ENCODE measurements at regions not wholly inside any gene's neighbourhood (a gene's known extent, or its start where the extent isn't known, plus 50 kb on each side); places are given as distances from the start of the nearest gene placed in this dataset.
A peak's percentile ranks its signal among the peaks of the same experiment; 100 is the strongest.

DNA sequence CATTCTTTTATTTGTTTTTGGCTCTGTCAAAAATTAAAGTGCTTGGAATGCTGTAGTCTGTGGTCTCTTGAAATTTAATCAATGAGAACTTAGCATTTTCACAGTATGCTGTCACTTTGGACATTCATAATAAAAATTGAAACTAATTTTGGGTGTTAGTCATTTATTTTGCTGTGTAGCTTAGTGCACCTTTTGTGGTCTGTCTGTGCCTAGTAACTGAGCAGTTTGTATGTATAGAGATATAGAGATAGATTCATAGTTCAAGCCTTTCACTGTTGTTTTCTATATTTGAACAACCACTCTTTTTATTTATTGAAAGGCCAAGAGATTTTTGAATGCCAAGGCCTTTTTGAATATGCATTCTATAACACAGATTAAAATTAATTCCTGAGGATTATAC lies 86.4 kb upstream of the TIAM2 start:
- no peaks in the 10 kb centered on the region for H3K9me3 ChIP-seq
- H3K4me1 ChIP-seq: no peaks in the 10 kb centered on the region
- H3K27me3 ChIP-seq: no peaks in the 10 kb centered on the region
- no peak overlapping the region for H3K4me3 ChIP-seq
- no peak for DNase-seq
- no peak overlapping the region for H3K27ac ChIP-seq
- no peak for TF ChIP-seq CTCF (IDR thresholded peaks at IDR 0.05)
- no peak for TF ChIP-seq POLR2AphosphoS5 (IDR thresholded peaks at IDR 0.05)
- TF ChIP-seq EP300 (IDR thresholded peaks at IDR 0.05): no peak
- TF ChIP-seq POLR2A (IDR thresholded peaks at IDR 0.05): no peak
- no peak for ATAC-seq (ENCODE audit: low FRiP score in 2 of 2)
- no peaks in the 10 kb centered on the region for H3K36me3 ChIP-seq

DNA sequence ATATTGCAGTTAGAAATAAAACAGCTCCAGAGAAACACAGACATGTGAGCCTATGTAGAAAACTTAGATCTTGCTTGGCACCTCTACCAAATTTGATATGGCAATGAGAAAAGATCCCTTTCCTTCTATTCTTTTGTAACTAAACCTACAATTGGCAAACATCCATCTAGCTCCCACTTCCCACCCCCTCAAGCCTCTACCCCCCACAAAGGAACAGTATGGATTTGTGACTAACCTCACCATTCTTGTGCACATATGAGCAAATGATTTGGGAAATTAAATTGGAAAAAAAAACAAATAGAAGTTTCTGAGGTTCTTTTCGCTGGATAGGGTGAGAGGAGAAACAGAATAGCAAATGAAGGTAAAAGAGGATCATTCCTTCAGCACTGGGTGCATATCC lies 85.8 kb upstream of the TIAM2 start:
- Histone ChIP-seq H3K27ac (no peak overlapping the region), H3K4me1 (no peaks in the 10 kb centered on the region), H3K36me3 (no peaks in the 10 kb centered on the region), H3K27me3 (no peaks in the 10 kb centered on the region), H3K4me3 (no peak overlapping the region), H3K9me3 (no peaks in the 10 kb centered on the region)
- no peak for DNase-seq
- ATAC-seq (ENCODE audit: low FRiP score in 2 of 2): no peak
- no peak for TF ChIP-seq CTCF (IDR thresholded peaks at IDR 0.05)
- TF ChIP-seq POLR2AphosphoS5 (IDR thresholded peaks at IDR 0.05): no peak
- no peak for TF ChIP-seq POLR2A (IDR thresholded peaks at IDR 0.05)
- 100% methylated on average over 1 of the region's 1 CpG for WGBS, 2 donors

GRCh38 chr6:154909821-154910220 lies 85.3 kb upstream of the TIAM2 start:
- peak in 1 of 2 donors; percentile 52 for ATAC-seq (ENCODE audit: low FRiP score in 2 of 2)
- Histone ChIP-seq H3K4me1 (no peaks in the 10 kb centered on the region), H3K36me3 (no peaks in the 10 kb centered on the region), H3K27ac (no peak overlapping the region), H3K9me3 (no peaks in the 10 kb centered on the region), H3K4me3 (no peak overlapping the region), H3K27me3 (no peaks in the 10 kb centered on the region)
- TF ChIP-seq POLR2AphosphoS5 (IDR thresholded peaks at IDR 0.05): no peak
- 73 to 79% methylated on average over 7 of the region's 7 CpGs for WGBS, 2 donors
- DNase-seq: no peak

GRCh38 chr6:154914288-154914687 lies 80.8 kb upstream of the TIAM2 start:
- no peaks in the 10 kb centered on the region for H3K4me1 ChIP-seq
- H3K4me3 ChIP-seq: no peak overlapping the region
- TF ChIP-seq EP300 (IDR thresholded peaks at IDR 0.05) (no peak), CTCF (IDR thresholded peaks at IDR 0.05) (no peak), POLR2A (IDR thresholded peaks at IDR 0.05) (no peak), POLR2AphosphoS5 (IDR thresholded peaks at IDR 0.05) (no peak)
- no peaks in the 10 kb centered on the region for H3K27me3 ChIP-seq
- WGBS, 2 donors: 72 to 82% methylated on average over 4 of the region's 4 CpGs
- no peak overlapping the region for H3K27ac ChIP-seq
- no peaks in the 10 kb centered on the region for H3K36me3 ChIP-seq
- DNase-seq (no peak), ATAC-seq (ENCODE audit: low FRiP score in 2 of 2) (peak in 1 of 2 donors; percentile 22)
- no peaks in the 10 kb centered on the region for H3K9me3 ChIP-seq

GRCh38 chr6:154916857-154917256 lies 78.3 kb upstream of the TIAM2 start:
- Histone ChIP-seq H3K27ac (no peak overlapping the region), H3K4me3 (no peak overlapping the region), H3K36me3 (no peaks in the 10 kb centered on the region), H3K27me3 (no peaks in the 10 kb centered on the region), H3K9me3 (no peaks in the 10 kb centered on the region), H3K4me1 (no peaks in the 10 kb centered on the region)
- DNase-seq (no peak), ATAC-seq (ENCODE audit: low FRiP score in 2 of 2) (no peak)
- TF ChIP-seq POLR2AphosphoS5 (IDR thresholded peaks at IDR 0.05) (no peak), EP300 (IDR thresholded peaks at IDR 0.05) (no peak), CTCF (IDR thresholded peaks at IDR 0.05) (no peak), POLR2A (IDR thresholded peaks at IDR 0.05) (no peak)
- WGBS, 2 donors: 83 to 86% methylated on average over 5 of the region's 5 CpGs

Data from upper lobe of left lung (tissue), 6 donors.